Retinal pigment epithelial cell (primary cell): ENCODE measurements at regions not wholly inside any gene's neighbourhood (a gene's known extent, or its start where the extent isn't known, plus 50 kb on each side); places are given as distances from the start of the nearest gene placed in this dataset.

ENCODE experiments used
- DNase-seq: peaks from one replicate; pipeline ENCODE4 v3.0.0-alpha.2; 2010; ENCODE audit warnings: low read depth
- H3K4me3 ChIP-seq: 2 replicates; pipeline ENCODE4 v1.5.1; 2011; ENCODE audit warnings: mild to moderate bottlenecking, low read length, control low read depth, moderate library complexity
- CTCF ChIP-seq: conservative IDR thresholded peaks from 2 replicates; pipeline ENCODE4 v1.5.1; 2011; ENCODE audit warnings: low read depth, low read length, control low read depth, inconsistent platforms

DNA sequence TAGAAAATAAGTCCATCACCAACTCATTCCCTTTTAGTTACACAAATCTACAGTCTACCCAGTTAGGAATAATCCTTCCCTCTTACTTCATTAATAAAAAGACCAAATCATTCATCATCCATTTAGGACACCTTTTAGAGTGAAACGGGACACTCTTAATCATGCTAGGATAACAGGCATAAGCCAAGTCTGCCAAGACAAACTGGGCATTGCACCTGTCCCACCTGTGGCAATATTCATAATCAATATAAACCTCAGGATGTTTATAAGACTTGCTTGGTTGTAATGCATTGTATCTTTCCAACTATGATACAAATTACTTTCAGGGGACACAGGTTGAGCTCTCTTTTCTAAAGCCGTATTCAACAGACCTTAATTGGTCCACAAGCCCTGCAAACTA is 82.7 kb upstream of the SH3BP4 start:
- DNase-seq: no peak
- H3K4me3 ChIP-seq: no peak overlapping the region
- TF ChIP-seq CTCF: no peak

GRCh38 chr2:234867882-234868285 is 83.9 kb upstream of the SH3BP4 start:
- H3K4me3 ChIP-seq: no peak overlapping the region
- TF ChIP-seq CTCF: no peak
- DNase-seq: no peak

DNA sequence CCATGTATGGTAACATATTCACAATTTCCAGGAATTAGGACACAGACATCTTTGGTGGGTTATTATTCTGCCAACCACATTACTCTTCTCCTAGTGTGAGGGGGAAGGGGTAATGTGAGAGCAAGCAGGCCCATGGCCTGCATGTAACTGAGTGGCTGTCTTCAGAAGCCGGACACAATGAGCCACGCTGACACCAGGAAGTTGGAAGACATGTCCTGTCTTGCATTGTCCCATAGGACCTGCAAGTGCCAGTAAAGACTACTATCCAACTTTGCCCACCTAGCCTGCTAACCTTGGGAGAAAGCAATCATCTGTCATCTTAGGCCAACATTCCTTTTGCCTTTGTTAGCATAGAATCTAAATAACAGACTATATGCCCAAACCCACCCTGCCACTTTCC is 86.2 kb upstream of the SH3BP4 start:
- no peak for TF ChIP-seq CTCF
- H3K4me3 ChIP-seq: no peak overlapping the region
- no peak for DNase-seq

DNA sequence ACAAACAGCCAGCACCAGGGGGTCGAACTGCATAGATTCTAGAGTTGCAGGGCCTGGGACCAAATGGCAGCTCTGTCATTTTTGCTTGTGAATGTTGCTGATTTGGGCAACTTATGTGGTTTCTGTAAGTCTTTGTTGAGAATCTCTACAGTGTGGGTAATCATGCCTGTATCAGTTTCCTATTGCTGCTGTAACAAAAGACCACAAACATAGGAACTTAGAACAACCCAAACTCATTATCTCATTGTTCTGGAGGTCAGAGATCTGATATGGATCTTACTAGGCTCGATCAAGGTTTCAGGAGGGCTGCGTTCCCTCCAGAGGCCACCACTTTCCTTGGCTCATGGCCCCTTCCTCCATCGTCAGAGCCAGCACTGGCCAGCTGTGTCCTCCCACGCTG is 86.8 kb upstream of the SH3BP4 start:
- no peak for DNase-seq
- TF ChIP-seq CTCF: no peak
- no peak overlapping the region for H3K4me3 ChIP-seq

DNA sequence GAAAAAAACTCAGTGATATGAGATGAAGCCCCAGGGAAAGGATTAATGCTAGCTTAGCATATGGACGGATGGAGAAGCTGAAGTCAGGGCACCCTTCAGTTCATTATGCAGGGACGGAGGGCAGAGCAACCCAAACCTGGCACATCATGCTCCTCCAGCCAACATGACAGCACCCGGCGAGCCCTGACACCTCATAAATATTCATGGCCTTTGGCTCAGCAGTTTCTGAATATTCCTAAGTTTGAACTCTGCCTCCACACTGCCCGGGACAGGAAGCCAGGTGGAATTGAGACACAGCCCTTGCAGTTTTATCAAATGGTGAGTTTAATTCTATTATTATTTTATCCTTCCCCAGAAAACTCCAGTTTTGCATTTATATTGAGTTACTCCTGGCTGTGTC is 87.3 kb upstream of the SH3BP4 start:
- no peak for TF ChIP-seq CTCF
- DNase-seq: no peak
- no peak overlapping the region for H3K4me3 ChIP-seq

GRCh38 chr2:234863043-234863934 is 88.5 kb upstream of the SH3BP4 start:
- no peak overlapping the region for H3K4me3 ChIP-seq
- TF ChIP-seq CTCF: no peak
- DNase-seq: peak; percentile 35
